HG02970 (cell line): ENCODE measurements at regions not wholly inside any gene's neighbourhood (a gene's known extent, or its start where the extent isn't known, plus 50 kb on each side); places are given as distances from the start of the nearest gene placed in this dataset.

Experiments
- ATAC-seq: cut with Tn5 transposase; IDR thresholded peaks from one replicate; pipeline ENCODE4 v1.9.1; 2021; ENCODE audit warnings: mild to moderate bottlenecking, moderate library complexity, moderate number of reproducible peaks; ENCODE audit not compliant: unreplicated experiment, low FRiP score

GRCh38 chr10:4024516-4025245, 239.7 kb upstream of the KLF6 start:
- ATAC-seq = no peak

- ATAC-seq = no peak
Measured at GRCh38 chr10:4024027-4024426, 239.0 kb upstream of the KLF6 start.

GRCh38 chr10:4022473-4022872, 237.5 kb upstream of the KLF6 start:
- no peak for ATAC-seq

GRCh38 chr10:4020631-4021030, 235.6 kb upstream of the KLF6 start:
- no peak for ATAC-seq

- no peak for ATAC-seq
Measured at GRCh38 chr10:4018054-4018511, 233.1 kb upstream of the KLF6 start.

GRCh38 chr10:4017336-4017735, 232.3 kb upstream of the KLF6 start:
- no peak for ATAC-seq

- ATAC-seq = no peak
Measured at GRCh38 chr10:4016214-4016740, 231.3 kb upstream of the KLF6 start.

GRCh38 chr10:4013651-4014121, 228.7 kb upstream of the KLF6 start:
- ATAC-seq = peak; percentile 62

- no peak for ATAC-seq
Measured at GRCh38 chr10:4012848-4013247, 227.8 kb upstream of the KLF6 start.

GRCh38 chr10:4011136-4011812, 226.3 kb upstream of the KLF6 start:
- no peak for ATAC-seq

GRCh38 chr10:4008676-4009382, 223.8 kb upstream of the KLF6 start:
- ATAC-seq = no peak

- no peak for ATAC-seq
Measured at GRCh38 chr10:4007771-4008170, 222.8 kb upstream of the KLF6 start.

- ATAC-seq = no peak
Measured at GRCh38 chr10:4006858-4007257, 221.8 kb upstream of the KLF6 start.

- ATAC-seq = no peak
Measured at GRCh38 chr10:4006051-4006450, 221.0 kb upstream of the KLF6 start.

- no peak for ATAC-seq
Measured at GRCh38 chr10:4004990-4005389, 220.0 kb upstream of the KLF6 start.

- ATAC-seq = no peak
Measured at GRCh38 chr10:4004144-4004543, 219.1 kb upstream of the KLF6 start.

GRCh38 chr10:4003348-4003973, 218.5 kb upstream of the KLF6 start:
- no peak for ATAC-seq

GRCh38 chr10:4001811-4002210, 216.8 kb upstream of the KLF6 start:
- no peak for ATAC-seq

GRCh38 chr10:3999642-4000041, 214.6 kb upstream of the KLF6 start:
- ATAC-seq = no peak

GRCh38 chr10:3996697-3997096, 211.7 kb upstream of the KLF6 start:
- ATAC-seq = no peak
